IMR-90 (cell line): ENCODE measurements at regions not wholly inside any gene's neighbourhood (a gene's known extent, or its start where the extent isn't known, plus 50 kb on each side); places are given as distances from the start of the nearest gene placed in this dataset.

Experiments
- ATAC-seq: fragments of 200-7000 bp; cut with Tn5 transposase; 2 replicates; pipeline ENCODE4 v1.9.1; 2020; ENCODE audit warnings: low read depth, mild to moderate bottlenecking, moderate library complexity
- BruUV-seq: library from RNA; stranded (reverse); fragments of 400-500 nt; replicated peaks from 2 replicates; lab custom pipeline; 2021; lab: Mats Ljungman, UMichigan
- CTCF ChIA-PET: fragments of 300-600 bp; formaldehyde crosslinking; extraction: SDS; loops from one replicate; lab custom pipeline; 2021; ENCODE audit warnings: antibody characterized with exemption; lab: Yijun Ruan, JAX
- POLR2A ChIA-PET: fragments of 300-600 bp; sonication (Branson Sonifier 250); formaldehyde crosslinking; loops from one replicate; lab custom pipeline; 2022; ENCODE audit warnings: antibody characterized with exemption; ENCODE audit not compliant: unreplicated experiment; lab: Charles Lee
- DNase-seq: peaks from one replicate; pipeline ENCODE4 v3.0.0; 2013
- H2AFZ ChIP-seq: replicated peaks from 2 replicates; pipeline ENCODE3; 2013; ENCODE audit warnings: low read length, mild to moderate bottlenecking; ENCODE audit not compliant: poor library complexity
- H2AK5ac ChIP-seq: 2 replicates; pipeline ENCODE4 v1.6.1; 2013; ENCODE audit warnings: low read depth, low read length, inconsistent platforms
- H2AK9ac ChIP-seq: replicated peaks from 2 replicates; pipeline ENCODE3; 2013; ENCODE audit warnings: mild to moderate bottlenecking, low read depth, low read length, moderate library complexity; ENCODE audit not compliant: poor library complexity
- H2BK120ac ChIP-seq: 2 replicates; pipeline ENCODE4 v1.6.1; 2013; ENCODE audit warnings: low read depth, low read length, inconsistent platforms
- H2BK15ac ChIP-seq: 3 replicates; pipeline ENCODE4 v1.6.1; 2013; ENCODE audit warnings: low read depth, low read length, inconsistent platforms
- H2BK20ac ChIP-seq: 2 replicates; pipeline ENCODE4 v1.6.1; 2013; ENCODE audit warnings: low read depth, mild to moderate bottlenecking, inconsistent platforms, low read length, moderate library complexity
- H2BK5ac ChIP-seq: 2 replicates; pipeline ENCODE4 v1.6.1; 2013; ENCODE audit warnings: mild to moderate bottlenecking, low read depth, low read length, inconsistent platforms; ENCODE audit not compliant: poor library complexity, severe bottlenecking
- H3K14ac ChIP-seq: replicated peaks from 2 replicates; pipeline ENCODE4 v1.6.1; 2013; ENCODE audit warnings: low read depth, low read length, inconsistent platforms
- H3K18ac ChIP-seq: 2 replicates; pipeline ENCODE4 v1.6.1; 2013; ENCODE audit warnings: low read depth, low read length, control low read depth
- H3K23ac ChIP-seq: 2 replicates; pipeline ENCODE4 v1.6.1; 2013; ENCODE audit warnings: low read depth, low read length, inconsistent platforms
- H3K27ac ChIP-seq: 2 replicates; pipeline ENCODE4 v1.5.1; 2013; ENCODE audit warnings: mild to moderate bottlenecking, control low read depth, low read length; ENCODE audit not compliant: insufficient read depth
- H3K27me3 ChIP-seq: 2 replicates; pipeline ENCODE4 v1.6.1; 2013; ENCODE audit warnings: low read length; ENCODE audit not compliant: control insufficient read depth, insufficient read depth
- H3K36me3 ChIP-seq: 2 replicates; pipeline ENCODE4 v1.6.1; 2013; ENCODE audit warnings: low read length, mixed read lengths; ENCODE audit not compliant: control insufficient read depth, insufficient read depth
- H3K4ac ChIP-seq: 2 replicates; pipeline ENCODE4 v1.6.1; 2013; ENCODE audit warnings: low read depth, low read length, inconsistent platforms
- H3K4me1 ChIP-seq: 2 replicates; pipeline ENCODE4 v1.6.1; 2013; ENCODE audit warnings: low read length, mixed read lengths; ENCODE audit not compliant: control insufficient read depth, insufficient read depth
- H3K4me2 ChIP-seq: 2 replicates; pipeline ENCODE4 v1.6.1; 2013; ENCODE audit warnings: low read depth, mild to moderate bottlenecking, control low read depth, low read length, moderate library complexity
- H3K4me3 ChIP-seq: 2 replicates; pipeline ENCODE4 v1.5.1; 2013; ENCODE audit warnings: low read depth, mild to moderate bottlenecking, control low read depth, low read length, moderate library complexity; ENCODE audit not compliant: insufficient read depth
- H3K56ac ChIP-seq: 2 replicates; pipeline ENCODE4 v1.6.1; 2013; ENCODE audit warnings: low read length, inconsistent platforms; ENCODE audit not compliant: insufficient read depth; ENCODE audit errors: extremely low read depth
- H3K79me1 ChIP-seq, 2 experiments: 2 replicates each; pipeline ENCODE4 v1.6.1; 2013; ENCODE audit warnings: low read length in 2 of 2, inconsistent platforms in 1 of 2, low read depth in 1 of 2
- H3K9ac ChIP-seq: 2 replicates; pipeline ENCODE4 v1.6.1; 2013; ENCODE audit warnings: low read depth, low read length, control low read depth
- H3K9me1 ChIP-seq: 2 replicates; pipeline ENCODE4 v1.6.1; 2013; ENCODE audit warnings: low read length, inconsistent platforms; ENCODE audit not compliant: insufficient read depth
- H3K9me3 ChIP-seq: 2 replicates; pipeline ENCODE4 v1.6.1; 2013; ENCODE audit warnings: low read length; ENCODE audit not compliant: control insufficient read depth, insufficient read depth
- H4K20me1 ChIP-seq: 2 replicates; pipeline ENCODE4 v1.6.1; 2013; ENCODE audit warnings: low read length, inconsistent platforms; ENCODE audit not compliant: insufficient read depth
- H4K5ac ChIP-seq: 2 replicates; pipeline ENCODE4 v1.6.1; 2013; ENCODE audit warnings: mild to moderate bottlenecking, low read depth, low read length, control low read depth
- H4K8ac ChIP-seq, 2 experiments: 2 replicates each; pipeline ENCODE4 v1.6.1; 2013; ENCODE audit warnings: low read depth in 2 of 2, low read length in 2 of 2, control low read depth in 1 of 2, inconsistent platforms in 1 of 2
- H4K91ac ChIP-seq: 2 replicates; pipeline ENCODE4 v1.6.1; 2013; ENCODE audit warnings: low read depth, low read length, inconsistent platforms; ENCODE audit not compliant: insufficient read depth
- BHLHE40 ChIP-seq: fragments of 150-350 bp; IDR thresholded peaks from 2 replicates; pipeline ENCODE4 v1.6.1; 2016; ENCODE audit warnings: mild to moderate bottlenecking, low read depth, low read length
- CEBPB ChIP-seq: IDR thresholded peaks from 2 replicates; pipeline ENCODE4 v1.6.1; 2012; ENCODE audit warnings: low read depth, low read length, improper control_type of control experiment
- CHD1 ChIP-seq: IDR thresholded peaks from 2 replicates; pipeline ENCODE4 v1.6.1; 2012; ENCODE audit warnings: low read depth, low read length, improper control_type of control experiment
- ELK1 ChIP-seq: fragments of 150-350 bp; IDR thresholded peaks from 2 replicates; pipeline ENCODE4 v1.6.1; 2016; ENCODE audit warnings: low read depth, mild to moderate bottlenecking, low read length, moderate library complexity, borderline replicate concordance
- MAZ ChIP-seq: IDR thresholded peaks from 2 replicates; pipeline ENCODE4 v1.6.1; 2012; ENCODE audit warnings: low read depth, mild to moderate bottlenecking, low read length, improper control_type of control experiment, moderate library complexity, borderline replicate concordance
- MXI1 ChIP-seq: IDR thresholded peaks from 2 replicates; pipeline ENCODE4 v1.6.1; 2012; ENCODE audit warnings: low read depth, mild to moderate bottlenecking, low read length, moderate library complexity, borderline replicate concordance
- NFE2L2 ChIP-seq: fragments of 150-350 bp; IDR thresholded peaks from 2 replicates; pipeline ENCODE4 v1.6.1; 2016; ENCODE audit warnings: low read depth, mild to moderate bottlenecking, low read length
- POLR2A ChIP-seq: IDR thresholded peaks from 2 replicates; pipeline ENCODE4 v1.6.1; 2012; ENCODE audit warnings: mild to moderate bottlenecking, low read depth, low read length
- RCOR1 ChIP-seq: IDR thresholded peaks from 2 replicates; pipeline ENCODE4 v1.6.1; 2012; ENCODE audit warnings: mild to moderate bottlenecking, low read length, improper control_type of control experiment; ENCODE audit not compliant: insufficient replicate concordance
- SMC3 ChIP-seq: fragments of 150-350 bp; IDR thresholded peaks from 2 replicates; pipeline ENCODE4 v1.6.1; 2016; ENCODE audit warnings: low read depth, mild to moderate bottlenecking, antibody characterized with exemption, low read length, moderate library complexity
- USF2 ChIP-seq: fragments of 150-350 bp; IDR thresholded peaks from 2 replicates; pipeline ENCODE4 v1.6.1; 2017; ENCODE audit warnings: mild to moderate bottlenecking, antibody characterized with exemption, low read length, low read depth
- WGBS, 2 experiments: methylation state at CpG; one replicate each; pipeline versions ENCODE4 v1.1.5 to v1.1.7; 2013; ENCODE audit warnings: missing lambda C conversion rate in 2 of 2; ENCODE audit not compliant: insufficient read length in 1 of 2; ENCODE audit errors: extremely low coverage in 2 of 2; 5-methylcytosine and 5-hydroxymethylcytosine counted together
- dilution Hi-C: fragments of 300-500 bp; cut with HindIII; formaldehyde crosslinking; loops from one replicate; pipeline ENCODE4 v1.14.3; 2018; ENCODE audit warnings: low sequenced_read_pairs; ENCODE audit not compliant: unreplicated experiment
- in situ Hi-C: fragments of 300-500 bp; cut with MboI; formaldehyde crosslinking; loops from 3 replicates; pipeline ENCODE4 v1.14.3; 2019; ENCODE audit warnings: low sequenced_read_pairs, inconsistent platforms, mixed read lengths
- intact Hi-C: fragments of 100-400 bp; cut with micrococcal nuclease; formaldehyde crosslinking; loops from 2 replicates; pipeline ENCODE4 v1.10.0; 2022

GRCh38 chr2:63775191-63775590 is 66.5 kb upstream of the UGP2 start:
- Histone ChIP-seq H4K8ac (no peak overlapping the region), H2AK5ac (no peak overlapping the region), H3K4ac (no peak overlapping the region), H4K91ac (no peak overlapping the region), H3K4me3 (no peak overlapping the region), H3K79me1 (no peaks in the 10 kb centered on the region), H2BK120ac (no peak overlapping the region), H3K4me1 (no peaks in the 10 kb centered on the region), H3K18ac (no peak overlapping the region), H2AFZ (no peak overlapping the region), H3K56ac (no peak overlapping the region), H4K20me1 (no peaks in the 10 kb centered on the region), H3K23ac (no peak overlapping the region), H4K5ac (no peak overlapping the region), H3K27ac (no peak overlapping the region), H2BK20ac (no peak overlapping the region), H3K14ac (no peak overlapping the region), H3K27me3 (no peaks in the 10 kb centered on the region; the same call in 1 of the 2 replicates), H3K9me1 (no peaks in the 10 kb centered on the region), H2AK9ac (no peak overlapping the region), H3K9me3 (no peaks in the 10 kb centered on the region), H3K4me2 (no peak overlapping the region), H3K36me3 (no peaks in the 10 kb centered on the region), H2BK15ac (no peak overlapping the region), H2BK5ac (no peak overlapping the region), H3K9ac (no peak overlapping the region)
- no peak for TF ChIP-seq CEBPB
- TF ChIP-seq POLR2A, result no peak
- no peak for TF ChIP-seq MAZ
- no peak for TF ChIP-seq USF2
- TF ChIP-seq BHLHE40, result no peak
- no peak for TF ChIP-seq SMC3
- TF ChIP-seq CHD1, result no peak
- no peak for TF ChIP-seq MXI1
- TF ChIP-seq ELK1, result no peak
- no peak for TF ChIP-seq NFE2L2
- TF ChIP-seq RCOR1, result no peak
- WGBS, 2 experiments, result no CpG with 5 or more reads among the region's 1 CpG
- ATAC-seq, result no peak
- POLR2A ChIA-PET, result no interaction called here
- CTCF ChIA-PET, result no interaction called here
- BruUV-seq, result no TSS peak
- dilution Hi-C loops, result no loop called here
- DNase-seq, result no peak
- in situ Hi-C loops, result no loop called here
- intact Hi-C loops, result no loop called here
